ENCODE measurements at regions not wholly inside any gene's neighbourhood (a gene's known extent, or its start where the extent isn't known, plus 50 kb on each side); places are given as distances from the start of the nearest gene placed in this dataset.

GRCh38 chr6:14743474-14744211, 502.2 kb upstream of the JARID2 start:
- intact Hi-C loops (cut with micrococcal nuclease) = no loop called here
- Mint-ChIP-seq H3K4me1 (peaks cover 38 to 48% of the 10 kb centered on the region in 2 donors), H3K4me3 (no peak overlapping the region), H3K36me3 (no peaks in the 10 kb centered on the region), H3K27me3 (ENCODE audit: low read depth in 2 of 2) (peaks cover 15 to 20% of the 10 kb centered on the region in 2 donors), H3K9me3 (peaks cover 0 to 3% of the 10 kb centered on the region in 2 donors), H3K27ac (peak overlapping the region in 1 of 2 donors; percentile 64)
- H3K9me3 ChIP-seq (ENCODE audit: control insufficient read depth, insufficient read depth, low read length) = no peaks in the 10 kb centered on the region
- 46% methylated on average over 7 of the region's 7 CpGs for WGBS (ENCODE audit: insufficient coverage)
- no peak overlapping the region for H3K4me3 ChIP-seq (ENCODE audit: low read length)
- TF ChIP-seq CTCF (IDR thresholded peaks at IDR 0.05) = no peak
- H3K27me3 ChIP-seq (ENCODE audit: control insufficient read depth, insufficient read depth, low read length) = peaks cover 3% of the 10 kb centered on the region
- DNase-seq = peak; percentile 25 to 64
- peaks cover 31% of the 10 kb centered on the region for H3K4me1 ChIP-seq (ENCODE audit: control insufficient read depth, insufficient read depth, low read length)
- peak overlapping the region; percentile 53 for H3K27ac ChIP-seq (ENCODE audit: low read length)
- peak; percentile 33 to 86 (median 73) for ATAC-seq
- no peaks in the 10 kb centered on the region for H3K36me3 ChIP-seq (ENCODE audit: control insufficient read depth, insufficient read depth, low read length)

GRCh38 chr6:14744212-14744556, 501.7 kb upstream of the JARID2 start:
- H3K27me3 Mint-ChIP-seq (ENCODE audit: low read depth in 2 of 2) = peaks cover 15 to 20% of the 10 kb centered on the region in 2 donors
- H3K27ac ChIP-seq (ENCODE audit: low read length) = no peak overlapping the region
- peaks cover 0 to 3% of the 10 kb centered on the region in 2 donors for H3K9me3 Mint-ChIP-seq
- H3K4me3 ChIP-seq (ENCODE audit: low read length) = no peak overlapping the region
- H3K27me3 ChIP-seq (ENCODE audit: control insufficient read depth, insufficient read depth, low read length) = peaks cover 3% of the 10 kb centered on the region
- peaks cover 38 to 48% of the 10 kb centered on the region in 2 donors for H3K4me1 Mint-ChIP-seq
- 93% methylated on average over 2 of the region's 3 CpGs for WGBS (ENCODE audit: insufficient coverage)
- H3K9me3 ChIP-seq (ENCODE audit: control insufficient read depth, insufficient read depth, low read length) = no peaks in the 10 kb centered on the region
- intact Hi-C loops (cut with micrococcal nuclease) = no loop called here
- no peak overlapping the region for H3K4me3 Mint-ChIP-seq
- no peak for ATAC-seq
- no peak for DNase-seq
- peaks cover 27% of the 10 kb centered on the region for H3K4me1 ChIP-seq (ENCODE audit: control insufficient read depth, insufficient read depth, low read length)
- no peaks in the 10 kb centered on the region for H3K36me3 ChIP-seq (ENCODE audit: control insufficient read depth, insufficient read depth, low read length)
- TF ChIP-seq CTCF (IDR thresholded peaks at IDR 0.05) = no peak
- H3K36me3 Mint-ChIP-seq = no peaks in the 10 kb centered on the region
- H3K27ac Mint-ChIP-seq = peak overlapping the region in 1 of 2 donors; percentile 64

GRCh38 chr6:14746139-14746837, 499.6 kb upstream of the JARID2 start:
- Mint-ChIP-seq H3K36me3 (no peaks in the 10 kb centered on the region), H3K27ac (no peak overlapping the region), H3K27me3 (ENCODE audit: low read depth in 2 of 2) (peaks cover 9 to 20% of the 10 kb centered on the region in 2 donors), H3K9me3 (no peaks in the 10 kb centered on the region), H3K4me3 (no peak overlapping the region), H3K4me1 (peaks cover 48 to 51% of the 10 kb centered on the region in 2 donors)
- DNase-seq (no peak), ATAC-seq (no peak)
- peaks cover 3% of the 10 kb centered on the region for H3K27me3 ChIP-seq (ENCODE audit: control insufficient read depth, insufficient read depth, low read length)
- intact Hi-C loops (cut with micrococcal nuclease) = no loop called here
- WGBS (ENCODE audit: insufficient coverage) = 98% methylated on average over 2 of the region's 2 CpGs
- peaks cover 27% of the 10 kb centered on the region for H3K4me1 ChIP-seq (ENCODE audit: control insufficient read depth, insufficient read depth, low read length)
- H3K4me3 ChIP-seq (ENCODE audit: low read length) = no peak overlapping the region
- no peak overlapping the region for H3K27ac ChIP-seq (ENCODE audit: low read length)
- H3K9me3 ChIP-seq (ENCODE audit: control insufficient read depth, insufficient read depth, low read length) = no peaks in the 10 kb centered on the region
- no peak for TF ChIP-seq CTCF (IDR thresholded peaks at IDR 0.05)
- no peaks in the 10 kb centered on the region for H3K36me3 ChIP-seq (ENCODE audit: control insufficient read depth, insufficient read depth, low read length)
